Panc1 (cell line): ENCODE measurements at regions not wholly inside any gene's neighbourhood (a gene's known extent, or its start where the extent isn't known, plus 50 kb on each side); places are given as distances from the start of the nearest gene placed in this dataset.

Experiments used
- CTCF ChIP-seq: fragments of 450-650 bp; IDR thresholded peaks from 2 replicates; pipeline ENCODE4 v1.5.1; 2017; ENCODE audit warnings: mild to moderate bottlenecking
- POLR2AphosphoS5 ChIP-seq: IDR thresholded peaks from 2 replicates; pipeline ENCODE4 v1.6.1; 2012; ENCODE audit warnings: mild to moderate bottlenecking, low read depth, low read length, moderate library complexity
- REST ChIP-seq, 2 experiments: IDR thresholded peaks; 2 replicates each; pipeline ENCODE4 v1.6.1; 2011 to 2012; ENCODE audit warnings: low read depth in 2 of 2, control low read depth in 1 of 2, low read length in 1 of 2, mild to moderate bottlenecking in 1 of 2, moderate library complexity in 1 of 2; ENCODE audit not compliant: insufficient read depth in 1 of 2
- SIN3A ChIP-seq: IDR thresholded peaks from 2 replicates; pipeline ENCODE4 v1.6.1; 2012; ENCODE audit warnings: low read depth, mild to moderate bottlenecking, low read length, moderate library complexity, borderline replicate concordance; ENCODE audit not compliant: insufficient read depth
- TCF7L2 ChIP-seq: IDR thresholded peaks from 2 replicates; pipeline ENCODE4 v1.6.1; 2011; ENCODE audit warnings: mild to moderate bottlenecking, low read depth, low read length, inconsistent platforms

- TF ChIP-seq CTCF (no peak), POLR2AphosphoS5 (no peak), SIN3A (no peak), REST (IDR thresholded peaks at IDR 0.05; ENCODE audit: insufficient read depth in 1 of 2, low read depth in 2 of 2, low read length in 1 of 2) (no peak), TCF7L2 (no peak)
Measured at GRCh38 chr20:12375967-12376366, 458.3 kb downstream of the BTBD3 start.
